ENCODE measurements at regions not wholly inside any gene's neighbourhood (a gene's known extent, or its start where the extent isn't known, plus 50 kb on each side); places are given as distances from the start of the nearest gene placed in this dataset.

GRCh38 chr7:145774777-145775176 lies 341.8 kb upstream of the CNTNAP2 start:
- Histone ChIP-seq H3K27ac (ENCODE audit: low read depth, low read length, poor library complexity, severe bottlenecking) (no peak overlapping the region), H3K4me2 (ENCODE audit: low read length) (no peak overlapping the region), H3K79me2 (ENCODE audit: insufficient read depth, low read length) (no peaks in the 10 kb centered on the region), H4K20me1 (ENCODE audit: insufficient read depth, low read length) (no peaks in the 10 kb centered on the region), H3F3A (ENCODE audit: insufficient read depth, low read length) (no peaks in the 10 kb centered on the region), H3K36me3 (ENCODE audit: insufficient read depth, low read length) (no peaks in the 10 kb centered on the region), H3K9ac (ENCODE audit: low read length) (no peak overlapping the region), H2AFZ (ENCODE audit: low read length) (no peak overlapping the region), H3K4me3 (ENCODE audit: low read depth, low read length, poor library complexity, severe bottlenecking) (no peak overlapping the region), H3K4me1 (ENCODE audit: insufficient read depth, low read length, severe bottlenecking) (peaks cover 5% of the 10 kb centered on the region), H3K9me3 (ENCODE audit: low read length) (no peaks in the 10 kb centered on the region), H3K27me3 (ENCODE audit: insufficient read depth, low read length) (no peaks in the 10 kb centered on the region), H3K9me2 (ENCODE audit: low read depth, low read length) (no peaks in the 10 kb centered on the region)
- TF ChIP-seq EZH2 (IDR thresholded peaks at IDR 0.05; ENCODE audit: borderline replicate concordance, low read length) (no peak), CTCF (IDR thresholded peaks at IDR 0.05; ENCODE audit: low read length) (no peak)

GRCh38 chr7:145753004-145753403 lies 363.6 kb upstream of the CNTNAP2 start:
- no peaks in the 10 kb centered on the region for H3K9me3 ChIP-seq (ENCODE audit: low read length)
- no peaks in the 10 kb centered on the region for H3F3A ChIP-seq (ENCODE audit: insufficient read depth, low read length)
- H3K9ac ChIP-seq (ENCODE audit: low read length) = no peak overlapping the region
- H3K79me2 ChIP-seq (ENCODE audit: insufficient read depth, low read length) = no peaks in the 10 kb centered on the region
- no peaks in the 10 kb centered on the region for H3K9me2 ChIP-seq (ENCODE audit: low read depth, low read length)
- H3K4me3 ChIP-seq (ENCODE audit: low read depth, low read length, poor library complexity, severe bottlenecking) = no peak overlapping the region
- TF ChIP-seq CTCF (IDR thresholded peaks at IDR 0.05; ENCODE audit: low read length) = no peak
- TF ChIP-seq EZH2 (IDR thresholded peaks at IDR 0.05; ENCODE audit: borderline replicate concordance, low read length) = no peak
- H3K27ac ChIP-seq (ENCODE audit: low read depth, low read length, poor library complexity, severe bottlenecking) = no peak overlapping the region
- no peaks in the 10 kb centered on the region for H3K4me1 ChIP-seq (ENCODE audit: insufficient read depth, low read length, severe bottlenecking)
- H2AFZ ChIP-seq (ENCODE audit: low read length) = no peak overlapping the region
- no peak overlapping the region for H3K4me2 ChIP-seq (ENCODE audit: low read length)
- no peaks in the 10 kb centered on the region for H3K36me3 ChIP-seq (ENCODE audit: insufficient read depth, low read length)
- H3K27me3 ChIP-seq (ENCODE audit: insufficient read depth, low read length) = no peaks in the 10 kb centered on the region
- H4K20me1 ChIP-seq (ENCODE audit: insufficient read depth, low read length) = no peaks in the 10 kb centered on the region

GRCh38 chr7:145737617-145738016 lies 379.0 kb upstream of the CNTNAP2 start:
- Histone ChIP-seq H3K4me1 (ENCODE audit: insufficient read depth, low read length, severe bottlenecking) (no peaks in the 10 kb centered on the region), H3F3A (ENCODE audit: insufficient read depth, low read length) (no peaks in the 10 kb centered on the region), H3K9ac (ENCODE audit: low read length) (no peak overlapping the region), H4K20me1 (ENCODE audit: insufficient read depth, low read length) (no peaks in the 10 kb centered on the region), H2AFZ (ENCODE audit: low read length) (no peak overlapping the region), H3K36me3 (ENCODE audit: insufficient read depth, low read length) (no peaks in the 10 kb centered on the region), H3K9me3 (ENCODE audit: low read length) (no peaks in the 10 kb centered on the region), H3K4me3 (ENCODE audit: low read depth, low read length, poor library complexity, severe bottlenecking) (no peak overlapping the region), H3K4me2 (ENCODE audit: low read length) (no peak overlapping the region), H3K9me2 (ENCODE audit: low read depth, low read length) (no peaks in the 10 kb centered on the region), H3K27ac (ENCODE audit: low read depth, low read length, poor library complexity, severe bottlenecking) (no peak overlapping the region), H3K27me3 (ENCODE audit: insufficient read depth, low read length) (no peaks in the 10 kb centered on the region), H3K79me2 (ENCODE audit: insufficient read depth, low read length) (no peaks in the 10 kb centered on the region)
- no peak for TF ChIP-seq EZH2 (IDR thresholded peaks at IDR 0.05; ENCODE audit: borderline replicate concordance, low read length)
- TF ChIP-seq CTCF (IDR thresholded peaks at IDR 0.05; ENCODE audit: low read length) = no peak

All from OCI-LY1 (cell line).